ENCODE measurements at regions not wholly inside any gene's neighbourhood (a gene's known extent, or its start where the extent isn't known, plus 50 kb on each side); places are given as distances from the start of the nearest gene placed in this dataset.

DNA sequence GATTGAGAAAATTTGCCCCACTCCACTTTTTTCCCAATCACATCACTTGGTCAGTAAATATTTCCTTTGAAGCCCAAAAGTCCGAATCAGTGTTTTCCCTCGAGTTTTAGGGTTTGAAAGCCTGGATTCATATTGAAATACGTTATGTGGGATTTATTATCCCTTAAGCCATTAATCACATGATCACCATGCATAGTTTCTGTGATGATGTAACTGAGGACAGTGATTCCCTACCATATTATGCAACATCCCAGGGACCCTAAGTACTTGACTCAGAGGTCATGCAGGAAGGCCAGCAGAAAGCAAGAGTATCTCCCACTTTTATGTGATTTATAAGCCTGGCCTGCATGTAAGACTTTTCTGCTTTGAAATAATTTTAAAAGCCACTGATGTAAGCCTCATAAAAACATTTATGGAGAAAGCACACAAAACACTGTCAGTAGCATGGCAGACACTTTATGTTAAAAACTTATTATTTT lies 630.6 kb upstream of the ZWINT start:
- DNase-seq (ENCODE audit: low read depth) = no peak
- no peak overlapping the region for H3K4me3 ChIP-seq (ENCODE audit: low read depth, low read length)
- TF ChIP-seq, protein P1, sequence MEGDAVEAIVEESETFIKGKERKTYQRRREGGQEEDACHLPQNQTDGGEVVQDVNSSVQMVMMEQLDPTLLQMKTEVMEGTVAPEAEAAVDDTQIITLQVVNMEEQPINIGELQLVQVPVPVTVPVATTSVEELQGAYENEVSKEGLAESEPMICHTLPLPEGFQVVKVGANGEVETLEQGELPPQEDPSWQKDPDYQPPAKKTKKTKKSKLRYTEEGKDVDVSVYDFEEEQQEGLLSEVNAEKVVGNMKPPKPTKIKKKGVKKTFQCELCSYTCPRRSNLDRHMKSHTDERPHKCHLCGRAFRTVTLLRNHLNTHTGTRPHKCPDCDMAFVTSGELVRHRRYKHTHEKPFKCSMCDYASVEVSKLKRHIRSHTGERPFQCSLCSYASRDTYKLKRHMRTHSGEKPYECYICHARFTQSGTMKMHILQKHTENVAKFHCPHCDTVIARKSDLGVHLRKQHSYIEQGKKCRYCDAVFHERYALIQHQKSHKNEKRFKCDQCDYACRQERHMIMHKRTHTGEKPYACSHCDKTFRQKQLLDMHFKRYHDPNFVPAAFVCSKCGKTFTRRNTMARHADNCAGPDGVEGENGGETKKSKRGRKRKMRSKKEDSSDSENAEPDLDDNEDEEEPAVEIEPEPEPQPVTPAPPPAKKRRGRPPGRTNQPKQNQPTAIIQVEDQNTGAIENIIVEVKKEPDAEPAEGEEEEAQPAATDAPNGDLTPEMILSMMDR (IDR thresholded peaks at IDR 0.05; ENCODE audit: insufficient read depth, low read length) = no peak

DNA sequence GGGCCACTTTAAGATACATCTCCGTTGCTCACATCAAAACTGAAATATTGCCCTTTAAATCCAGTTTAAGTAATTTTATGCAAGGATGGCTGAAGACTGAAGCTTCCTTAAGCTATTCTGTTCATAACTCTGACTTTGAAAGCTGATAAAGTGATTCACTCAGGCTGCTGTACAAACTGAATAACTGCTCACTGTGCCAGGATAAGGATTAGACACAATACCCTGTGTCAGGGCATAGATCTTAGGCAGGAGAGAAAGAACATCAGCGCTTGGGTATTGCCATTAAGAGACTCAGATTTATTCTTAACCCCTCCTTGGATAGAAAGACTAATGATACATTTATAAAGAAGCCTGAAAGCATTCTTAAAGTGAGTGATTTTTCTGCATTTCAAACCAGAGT lies 614.5 kb upstream of the ZWINT start:
- DNase-seq (ENCODE audit: low read depth) = no peak
- TF ChIP-seq, protein P1 (IDR thresholded peaks at IDR 0.05; ENCODE audit: insufficient read depth, low read length) = no peak

DNA sequence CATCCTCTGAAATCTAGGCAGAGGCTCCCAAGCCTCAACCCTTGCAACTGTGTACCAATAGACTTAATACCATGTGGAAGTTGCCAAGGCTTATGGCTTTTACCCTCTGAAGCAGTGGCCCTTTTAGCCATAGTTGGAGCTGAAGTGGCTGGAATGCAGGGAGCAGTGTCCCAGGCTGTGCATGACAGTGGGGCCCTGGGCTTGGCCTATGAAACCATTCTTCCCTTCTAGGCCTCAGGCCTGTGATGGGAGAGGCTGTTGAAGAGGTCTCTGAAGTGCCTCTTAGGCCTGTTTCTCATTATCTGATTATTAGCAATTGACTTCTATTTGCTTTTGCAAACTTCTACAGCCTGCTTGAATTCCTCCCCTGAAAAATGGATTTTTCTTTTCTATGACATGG lies 612.7 kb upstream of the ZWINT start:
- DNase-seq (ENCODE audit: low read depth) = no peak
- TF ChIP-seq, protein P1 (IDR thresholded peaks at IDR 0.05; ENCODE audit: insufficient read depth, low read length) = no peak

More for the DNA sequence above, 614.5 kb upstream of the ZWINT start:
- no peak overlapping the region for H3K4me3 ChIP-seq (ENCODE audit: low read depth, low read length)

DNA sequence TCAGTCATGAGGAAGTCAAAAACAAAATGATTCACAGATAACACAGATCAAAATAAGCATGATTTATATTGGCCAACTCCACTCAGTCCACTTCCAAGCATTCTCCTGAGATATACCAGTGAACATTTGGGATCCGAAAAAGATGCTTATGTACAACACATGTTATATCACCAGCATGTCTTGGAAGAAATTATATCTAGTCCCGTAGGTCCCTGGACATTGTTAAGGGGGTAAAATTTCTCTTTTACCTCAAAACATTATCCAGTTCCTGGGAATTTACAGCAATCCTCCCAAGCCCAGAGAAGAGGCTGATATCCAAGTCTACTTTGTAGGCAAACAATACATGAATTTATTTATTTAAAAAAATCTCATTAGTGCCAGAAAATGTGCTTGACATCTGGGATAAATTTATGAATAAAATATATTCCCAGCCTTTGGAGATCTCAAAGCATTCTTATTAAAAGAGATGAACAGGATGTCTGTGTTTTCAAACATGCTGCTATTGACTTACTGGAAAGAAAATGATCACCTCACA lies 582.2 kb upstream of the ZWINT start:
- TF ChIP-seq, protein P1 (IDR thresholded peaks at IDR 0.05; ENCODE audit: insufficient read depth, low read length) = no peak
- no peak overlapping the region for H3K4me3 ChIP-seq (ENCODE audit: low read depth, low read length)
- DNase-seq (ENCODE audit: low read depth) = no peak

More for the DNA sequence above, 612.7 kb upstream of the ZWINT start:
- no peak overlapping the region for H3K4me3 ChIP-seq (ENCODE audit: low read depth, low read length)

DNA sequence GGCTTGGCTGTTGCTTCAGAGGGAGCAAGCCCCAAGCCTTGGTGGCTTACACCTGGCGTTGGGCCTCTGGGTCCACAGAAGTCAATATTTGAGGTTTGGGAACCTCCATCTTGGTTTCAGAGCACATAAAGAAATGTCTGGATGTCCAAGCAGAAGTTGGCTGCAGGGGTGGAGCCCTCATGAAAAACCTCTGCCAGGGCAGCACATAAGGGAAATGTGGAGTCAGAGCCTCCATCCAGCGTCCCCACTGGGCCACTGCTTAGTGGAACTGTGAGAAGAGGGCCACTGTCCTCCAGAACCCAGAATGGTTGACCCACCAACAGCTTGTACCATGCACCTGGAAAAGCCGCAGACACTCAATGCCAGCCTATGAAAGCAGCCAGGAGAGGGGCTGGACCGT lies 573.5 kb upstream of the ZWINT start:
- no peak for DNase-seq (ENCODE audit: low read depth)
- TF ChIP-seq, protein P1 (IDR thresholded peaks at IDR 0.05; ENCODE audit: insufficient read depth, low read length) = no peak
- H3K4me3 ChIP-seq (ENCODE audit: low read depth, low read length) = no peak overlapping the region

DNA sequence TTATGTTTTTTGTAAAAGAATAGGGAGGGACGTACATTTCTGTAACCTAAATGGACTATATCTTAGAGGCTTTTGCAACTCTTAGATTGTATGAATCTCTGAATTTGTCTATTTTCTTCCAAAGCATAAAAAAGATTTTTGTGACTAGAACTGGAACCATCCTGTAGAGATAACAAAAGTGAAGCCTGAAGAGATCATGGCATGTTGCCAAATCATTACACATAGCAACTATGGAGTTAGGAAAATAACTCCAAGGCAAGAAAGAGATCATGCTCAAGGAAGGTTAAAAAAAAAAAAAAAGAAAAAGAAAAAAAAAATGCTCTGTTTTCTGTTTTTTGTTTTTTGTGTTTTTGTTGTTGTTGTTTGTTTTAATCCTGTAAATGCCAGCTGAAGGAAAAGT lies 567.7 kb upstream of the ZWINT start:
- TF ChIP-seq, protein P1 (IDR thresholded peaks at IDR 0.05; ENCODE audit: insufficient read depth, low read length) = no peak
- no peak overlapping the region for H3K4me3 ChIP-seq (ENCODE audit: low read depth, low read length)
- DNase-seq (ENCODE audit: low read depth) = no peak

DNA sequence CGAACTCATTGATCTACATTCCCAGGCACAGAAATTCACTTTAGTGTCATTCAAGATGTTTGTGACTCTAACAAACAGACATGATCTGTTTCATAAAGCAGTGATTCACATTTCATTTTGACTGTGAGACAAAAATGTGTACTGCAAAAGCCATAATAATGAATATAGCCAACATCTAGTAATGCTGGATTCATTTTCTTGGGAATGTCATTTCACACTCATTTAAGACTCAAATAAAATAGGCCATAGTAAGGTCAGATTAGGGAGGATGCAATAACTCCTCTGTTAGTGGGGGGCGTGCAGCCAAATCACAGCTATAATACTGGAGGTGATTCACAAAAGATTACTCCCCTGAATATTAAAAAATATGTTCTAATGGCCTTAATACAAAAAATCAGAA lies 566.6 kb upstream of the ZWINT start:
- no peak overlapping the region for H3K4me3 ChIP-seq (ENCODE audit: low read depth, low read length)
- DNase-seq (ENCODE audit: low read depth) = no peak
- TF ChIP-seq, protein P1 (IDR thresholded peaks at IDR 0.05; ENCODE audit: insufficient read depth, low read length) = no peak

Measured in fibroblast of the aortic adventitia (primary cell).